Heart left ventricle (tissue), 16 donors: ENCODE measurements at regions not wholly inside any gene's neighbourhood (a gene's known extent, or its start where the extent isn't known, plus 50 kb on each side); places are given as distances from the start of the nearest gene placed in this dataset.

Source experiments
- ATAC-seq, 4 donors: fragments of 200-7000 bp; cut with Tn5 transposase; one replicate each; pipeline ENCODE4 v1.9.1; 2020 to 2022; ENCODE audit warnings: moderate library complexity in 4 of 4, mild to moderate bottlenecking in 3 of 4, moderate number of reproducible peaks in 1 of 4
- DNase-seq, 5 donors: peaks; one replicate each; pipeline ENCODE4 v3.0.0-alpha.2; 2020
- H3K27ac ChIP-seq, 12 donors: fragments of 200-600 bp; sonication (generic) in 4 of 12; one replicate each; pipeline versions ENCODE4 v1.5.0 to v1.8.0; 2016 to 2022; ENCODE audit warnings: mild to moderate bottlenecking in 2 of 12
- H3K27me3 ChIP-seq, 9 donors: fragments of 200-600 bp; sonication (generic) in 2 of 9; one replicate each; pipeline versions ENCODE4 v1.5.1 to v1.8.0; 2016 to 2022; ENCODE audit warnings: mild to moderate bottlenecking in 3 of 9
- H3K36me3 ChIP-seq, 9 donors: fragments of 200-600 bp; sonication (generic) in 2 of 9; one replicate each; pipeline versions ENCODE4 v1.5.0 to v1.8.0; 2018 to 2022; ENCODE audit warnings: mild to moderate bottlenecking in 2 of 9
- H3K4me1 ChIP-seq, 12 donors: fragments of 200-600 bp; sonication (generic) in 4 of 12; one replicate each; pipeline versions ENCODE4 v1.5.0 to v1.8.0; 2016 to 2022; ENCODE audit warnings: mild to moderate bottlenecking in 3 of 12
- H3K4me3 ChIP-seq, 12 donors: fragments of 200-600 bp; sonication (generic) in 4 of 12; one replicate each; pipeline versions ENCODE4 v1.5.0 to v1.8.0; 2017 to 2022; ENCODE audit warnings: mild to moderate bottlenecking in 9 of 12, moderate library complexity in 4 of 12
- H3K9me3 ChIP-seq, 12 donors: fragments of 200-600 bp; sonication (generic) in 4 of 12; one replicate each; pipeline versions ENCODE4 v1.5.0 to v1.8.0; 2016 to 2022; ENCODE audit warnings: mild to moderate bottlenecking in 1 of 12
- POLR2A ChIP-seq, 2 donors: fragments of 450-650 bp; IDR thresholded peaks; one replicate each; pipeline ENCODE4 v1.6.1; 2017; ENCODE audit warnings: antibody characterized with exemption in 2 of 2, mild to moderate bottlenecking in 2 of 2, moderate library complexity in 2 of 2
- WGBS, 4 donors: extraction: QIAGEN DNeasy Blood & Tissue Kit in 2 of 4; methylation state at CpG; one replicate each; pipeline versions ENCODE4 v1.1.5 to v1.1.7; 2013 to 2018; 5-methylcytosine and 5-hydroxymethylcytosine counted together
- intact Hi-C, 10 donors: fragments of 100-400 bp; cut with DNase I; formaldehyde crosslinking; loops; one replicate each; pipeline versions ENCODE4 v1.11.1 to v1.14.2; 2022
- TF ChIP-seq, protein P1 (sequence below), 12 donors: fragments of 200-600 bp; sonication (generic) in 4 of 12; IDR thresholded peaks; one replicate each; pipeline versions ENCODE4 v1.5.0 to v1.8.0; 2018 to 2022; ENCODE audit warnings: antibody characterized with exemption in 12 of 12, mild to moderate bottlenecking in 5 of 12
- donor health status: ischemic (EF 13 %, LVEDD 7.1; RV severe dilation, severe dysfunction).
- donor health status: healthy with polysubstance abuse.
- donor health status: DM: no; HTN: yes; CAD: no.
- donor health status: DM: no; HTN: no; CAD: no.
- donor health status: ischemic (EF 25% LVEDD 6.9; RV normal size, moderate dysfunction).
- donor health status: ischemic (EF 25% LVEDD 5.7; RV mildly dilated, moderate dysfunction).
- donor health status: healthy.
- donor health status: DM: yes; HTN: yes; CAD: no.
- donor health status: ischemic (EF 35%, LVEDD 5.7; RV mildly dilated, moderate dysfunction).
- donor health status: nonischemic (EF 11% LVEDD 7.7; RV severe dilation, severe dysfunction).
- donor health status: DM: yes; HTN: yes; CAD: no.
- donor health status: PGD.
- donor health status: ischemic (EF 29% LVEDD 5.4; RV normal size, mild dysfunction).
- donor health status: nonischemic (EF 23%, LVEDD 6.1; RV moderate dilation, normal function).

DNA sequence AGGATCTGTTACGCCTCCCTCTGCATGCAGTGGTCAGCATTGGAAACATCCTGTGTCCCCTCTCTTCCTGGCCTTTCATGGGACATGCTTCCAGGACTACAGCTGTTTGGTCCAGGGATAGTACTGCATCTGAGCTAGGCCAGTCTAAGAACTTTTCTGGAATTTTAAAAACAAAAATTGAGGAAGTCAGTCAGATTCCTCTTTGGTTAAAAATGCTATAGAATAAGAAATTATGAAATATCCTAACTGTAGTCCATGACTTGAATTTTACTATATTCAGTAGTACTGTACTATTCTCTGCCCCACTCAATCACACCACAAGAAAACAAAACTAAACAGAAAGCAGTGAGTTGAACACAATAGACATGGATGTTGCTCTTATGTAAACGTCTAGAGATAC is 201.0 kb upstream of the CADM1 start:
- Histone ChIP-seq H3K27me3 (no peaks in the 10 kb centered on the region), H3K36me3 (no peaks in the 10 kb centered on the region), H3K9me3 (peaks cover 0 to 2% (median 0%) of the 10 kb centered on the region in 12 donors), H3K4me3 (no peak overlapping the region), H3K4me1 (peaks cover 0 to 47% (median 2%) of the 10 kb centered on the region in 12 donors), H3K27ac (peak overlapping the region in 1 of 12 donors; percentile 6)
- DNase-seq (no peak), ATAC-seq (no peak)
- intact Hi-C loops = no loop called here
- WGBS, 4 donors = 60 to 79% (median 71%) methylated on average over 2 of the region's 2 CpGs
- no peak for TF ChIP-seq POLR2A (IDR thresholded peaks at IDR 0.05)
- TF ChIP-seq, protein P1, sequence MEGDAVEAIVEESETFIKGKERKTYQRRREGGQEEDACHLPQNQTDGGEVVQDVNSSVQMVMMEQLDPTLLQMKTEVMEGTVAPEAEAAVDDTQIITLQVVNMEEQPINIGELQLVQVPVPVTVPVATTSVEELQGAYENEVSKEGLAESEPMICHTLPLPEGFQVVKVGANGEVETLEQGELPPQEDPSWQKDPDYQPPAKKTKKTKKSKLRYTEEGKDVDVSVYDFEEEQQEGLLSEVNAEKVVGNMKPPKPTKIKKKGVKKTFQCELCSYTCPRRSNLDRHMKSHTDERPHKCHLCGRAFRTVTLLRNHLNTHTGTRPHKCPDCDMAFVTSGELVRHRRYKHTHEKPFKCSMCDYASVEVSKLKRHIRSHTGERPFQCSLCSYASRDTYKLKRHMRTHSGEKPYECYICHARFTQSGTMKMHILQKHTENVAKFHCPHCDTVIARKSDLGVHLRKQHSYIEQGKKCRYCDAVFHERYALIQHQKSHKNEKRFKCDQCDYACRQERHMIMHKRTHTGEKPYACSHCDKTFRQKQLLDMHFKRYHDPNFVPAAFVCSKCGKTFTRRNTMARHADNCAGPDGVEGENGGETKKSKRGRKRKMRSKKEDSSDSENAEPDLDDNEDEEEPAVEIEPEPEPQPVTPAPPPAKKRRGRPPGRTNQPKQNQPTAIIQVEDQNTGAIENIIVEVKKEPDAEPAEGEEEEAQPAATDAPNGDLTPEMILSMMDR (IDR thresholded peaks at IDR 0.05) = no peak

DNA sequence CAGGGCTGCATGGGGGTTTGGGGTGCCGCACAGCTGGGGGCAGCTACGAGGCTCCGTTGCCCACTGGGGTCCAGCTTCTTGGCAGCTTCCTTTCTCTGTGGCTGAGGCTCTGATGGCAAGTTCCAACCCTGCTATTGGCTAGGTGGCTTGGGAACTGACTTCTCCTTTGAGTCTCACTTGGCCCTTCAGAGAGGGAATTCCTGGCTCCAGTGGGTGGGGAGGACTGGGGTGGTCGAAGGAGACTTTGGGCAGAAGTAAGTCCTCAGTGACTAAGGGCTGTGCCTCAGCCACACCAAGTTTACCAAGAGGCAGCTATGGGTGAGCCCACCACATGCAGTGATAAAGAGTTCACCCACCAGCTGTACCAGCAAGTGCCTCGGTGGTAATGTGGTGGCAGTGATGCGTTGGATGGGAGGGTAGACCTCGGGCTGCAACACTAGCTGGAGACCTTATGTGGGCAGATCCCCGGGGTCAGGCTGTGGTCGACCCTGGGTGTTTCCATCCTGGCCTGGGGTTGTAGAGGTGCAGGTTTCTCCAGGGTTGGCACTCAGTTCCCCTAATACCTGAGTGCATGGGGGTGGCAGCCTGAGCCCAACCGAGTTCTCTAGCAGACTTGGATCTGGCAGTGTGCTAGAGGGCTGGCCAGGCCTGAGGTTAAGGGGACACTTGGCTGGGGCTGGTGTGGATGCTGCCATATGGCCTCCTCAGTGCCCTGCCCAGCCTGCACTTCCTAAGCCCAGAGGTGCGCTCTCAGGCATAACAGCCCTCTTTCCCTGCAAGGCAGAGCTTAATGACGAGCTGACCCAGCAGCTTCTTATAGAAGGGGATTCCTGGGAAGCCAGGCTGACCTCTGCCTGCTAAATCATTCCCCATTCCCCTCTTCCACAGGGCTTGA is 197.0 kb upstream of the CADM1 start:
- TF ChIP-seq, protein P1 (IDR thresholded peaks at IDR 0.05) = no peak
- TF ChIP-seq POLR2A (IDR thresholded peaks at IDR 0.05) = no peak
- intact Hi-C loops = no loop called here
- Histone ChIP-seq H3K4me3 (no peak overlapping the region), H3K27me3 (no peaks in the 10 kb centered on the region), H3K4me1 (peaks cover 0 to 27% (median 16%) of the 10 kb centered on the region in 12 donors), H3K9me3 (peaks cover 0 to 2% (median 0%) of the 10 kb centered on the region in 12 donors), H3K36me3 (no peaks in the 10 kb centered on the region), H3K27ac (no peak overlapping the region)
- DNase-seq (peak in 1 of 5 donors; percentile 45), ATAC-seq (peak in 1 of 4 donors; percentile 25)
- 74 to 80% (median 75%) methylated on average over 8 to 12 of the region's 12 CpGs for WGBS, 4 donors

DNA sequence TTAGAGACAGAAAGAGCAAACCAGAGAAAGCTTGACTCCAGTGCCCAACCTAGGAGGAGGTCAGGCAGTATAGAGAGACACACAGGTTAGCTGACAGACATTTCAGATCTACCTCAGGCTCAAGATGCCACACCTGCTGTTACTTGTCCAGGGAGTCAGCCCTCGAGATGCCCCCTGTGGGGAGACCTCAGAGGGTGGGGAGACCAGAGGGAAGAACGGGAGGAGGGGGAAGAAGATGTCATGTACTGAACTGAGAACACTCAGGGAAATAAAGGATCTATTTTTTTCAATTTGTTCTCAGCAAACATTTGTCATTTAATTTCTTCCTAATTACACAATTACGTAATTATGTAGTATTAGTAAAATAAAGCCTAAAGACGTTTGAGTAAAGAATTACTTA is 196.3 kb upstream of the CADM1 start:
- H3K36me3 ChIP-seq = no peaks in the 10 kb centered on the region
- peaks cover 0 to 33% (median 15%) of the 10 kb centered on the region in 12 donors for H3K4me1 ChIP-seq
- intact Hi-C loops = no loop called here
- 75 to 87% (median 76%) methylated on average over 4 of the region's 4 CpGs for WGBS, 4 donors
- H3K4me3 ChIP-seq = no peak overlapping the region
- H3K9me3 ChIP-seq = peaks cover 0 to 2% (median 0%) of the 10 kb centered on the region in 12 donors
- TF ChIP-seq POLR2A (IDR thresholded peaks at IDR 0.05) = no peak
- TF ChIP-seq, protein P1 (IDR thresholded peaks at IDR 0.05) = no peak
- H3K27ac ChIP-seq = peak overlapping the region in 8 of 12 donors; percentile 58 to 82 (median 68)
- ATAC-seq (no peak), DNase-seq (no peak)
- no peaks in the 10 kb centered on the region for H3K27me3 ChIP-seq

DNA sequence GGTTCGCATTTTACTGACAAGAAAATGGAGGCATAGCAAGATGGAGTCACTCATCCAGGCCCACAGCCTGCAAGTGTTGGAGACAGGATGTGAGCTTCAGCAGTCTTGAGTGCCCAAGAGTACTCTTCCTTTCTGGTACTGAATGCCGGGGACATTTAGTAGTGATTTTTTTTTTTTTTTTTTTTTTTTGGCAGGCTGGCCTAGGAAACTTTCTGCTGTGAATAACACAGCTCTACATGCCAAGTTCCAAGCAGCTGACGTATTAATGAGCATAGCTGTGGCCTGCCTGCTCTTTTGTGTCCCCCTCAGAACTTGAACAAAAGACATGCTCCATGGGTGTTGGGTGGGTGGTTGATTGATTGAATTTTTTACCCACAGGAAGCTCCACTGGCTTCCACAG is 195.5 kb upstream of the CADM1 start:
- H3K36me3 ChIP-seq = no peaks in the 10 kb centered on the region
- peak overlapping the region in 9 of 12 donors; percentile 55 to 88 (median 72) for H3K27ac ChIP-seq
- H3K4me3 ChIP-seq = no peak overlapping the region
- intact Hi-C loops = no loop called here
- DNase-seq (peak in 4 of 5 donors; percentile 28 to 57 (median 48)), ATAC-seq (peak; percentile 82 to 91 (median 87))
- H3K9me3 ChIP-seq = peaks cover 0 to 2% (median 0%) of the 10 kb centered on the region in 12 donors
- H3K4me1 ChIP-seq = peaks cover 0 to 33% (median 15%) of the 10 kb centered on the region in 12 donors
- WGBS, 4 donors = 34 to 40% (median 40%) methylated on average over 3 of the region's 3 CpGs
- H3K27me3 ChIP-seq = no peaks in the 10 kb centered on the region
- no peak for TF ChIP-seq POLR2A (IDR thresholded peaks at IDR 0.05)
- TF ChIP-seq, protein P1 (IDR thresholded peaks at IDR 0.05) = no peak
